ENCODE measurements at regions not wholly inside any gene's neighbourhood (a gene's known extent, or its start where the extent isn't known, plus 50 kb on each side); places are given as distances from the start of the nearest gene placed in this dataset.

DNA sequence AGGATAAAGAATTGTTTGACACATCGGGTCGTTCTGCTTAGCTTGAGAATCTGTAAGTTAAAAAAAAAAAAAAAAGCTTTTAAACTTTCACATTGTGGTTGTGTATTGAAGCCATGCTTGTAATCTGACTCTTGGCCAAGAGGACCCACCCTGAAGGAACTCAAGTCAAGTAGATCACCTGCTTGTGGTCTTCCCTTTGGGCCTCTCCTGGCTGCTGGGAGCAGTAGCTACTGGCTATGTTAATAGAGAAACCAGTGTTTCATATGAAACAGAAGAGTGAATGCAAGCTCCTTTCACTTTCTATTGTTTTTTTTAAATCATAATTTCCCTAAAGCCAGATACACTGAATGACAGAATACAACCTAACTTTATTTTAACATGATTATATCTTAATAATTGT is 402.4 kb upstream of the NDST4 start:
- ATAC-seq (ENCODE audit: poor library complexity) = no peak
- H3K27ac ChIP-seq (ENCODE audit: low read depth in 1 of 2, low read length in 2 of 2) = no peak overlapping the region
- H3K4me1 ChIP-seq (ENCODE audit: insufficient read depth, low read length) = no peaks in the 10 kb centered on the region
- TF ChIP-seq, protein P1, sequence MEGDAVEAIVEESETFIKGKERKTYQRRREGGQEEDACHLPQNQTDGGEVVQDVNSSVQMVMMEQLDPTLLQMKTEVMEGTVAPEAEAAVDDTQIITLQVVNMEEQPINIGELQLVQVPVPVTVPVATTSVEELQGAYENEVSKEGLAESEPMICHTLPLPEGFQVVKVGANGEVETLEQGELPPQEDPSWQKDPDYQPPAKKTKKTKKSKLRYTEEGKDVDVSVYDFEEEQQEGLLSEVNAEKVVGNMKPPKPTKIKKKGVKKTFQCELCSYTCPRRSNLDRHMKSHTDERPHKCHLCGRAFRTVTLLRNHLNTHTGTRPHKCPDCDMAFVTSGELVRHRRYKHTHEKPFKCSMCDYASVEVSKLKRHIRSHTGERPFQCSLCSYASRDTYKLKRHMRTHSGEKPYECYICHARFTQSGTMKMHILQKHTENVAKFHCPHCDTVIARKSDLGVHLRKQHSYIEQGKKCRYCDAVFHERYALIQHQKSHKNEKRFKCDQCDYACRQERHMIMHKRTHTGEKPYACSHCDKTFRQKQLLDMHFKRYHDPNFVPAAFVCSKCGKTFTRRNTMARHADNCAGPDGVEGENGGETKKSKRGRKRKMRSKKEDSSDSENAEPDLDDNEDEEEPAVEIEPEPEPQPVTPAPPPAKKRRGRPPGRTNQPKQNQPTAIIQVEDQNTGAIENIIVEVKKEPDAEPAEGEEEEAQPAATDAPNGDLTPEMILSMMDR (IDR thresholded peaks at IDR 0.05) = no peak
- Mint-ChIP-seq H3K27me3 (no peaks in the 10 kb centered on the region), H3K4me1 (ENCODE audit: low read depth) (no peaks in the 10 kb centered on the region), H3K4me3 (no peak overlapping the region), H3K9me3 (no peaks in the 10 kb centered on the region), H3K27ac (no peak overlapping the region), H3K36me3 (ENCODE audit: low read depth) (no peaks in the 10 kb centered on the region)
- no peak for DNase-seq
- no peaks in the 10 kb centered on the region for H3K27me3 ChIP-seq (ENCODE audit: control insufficient read depth in 1 of 2, insufficient read depth in 2 of 2, low read length in 2 of 2)
- no peak overlapping the region for H3K4me3 ChIP-seq (ENCODE audit: low read length)
- no peaks in the 10 kb centered on the region for H3K36me3 ChIP-seq (ENCODE audit: insufficient read depth, low read length)
- POLR2A ChIA-PET = no interaction called here
- intact Hi-C loops (cut with DNase I, micrococcal nuclease) = no loop called here
- CTCF ChIA-PET = no interaction called here
- H3K9me3 ChIP-seq (ENCODE audit: control insufficient read depth in 1 of 2, insufficient read depth in 1 of 2, low read length in 2 of 2) = no peaks in the 10 kb centered on the region

DNA sequence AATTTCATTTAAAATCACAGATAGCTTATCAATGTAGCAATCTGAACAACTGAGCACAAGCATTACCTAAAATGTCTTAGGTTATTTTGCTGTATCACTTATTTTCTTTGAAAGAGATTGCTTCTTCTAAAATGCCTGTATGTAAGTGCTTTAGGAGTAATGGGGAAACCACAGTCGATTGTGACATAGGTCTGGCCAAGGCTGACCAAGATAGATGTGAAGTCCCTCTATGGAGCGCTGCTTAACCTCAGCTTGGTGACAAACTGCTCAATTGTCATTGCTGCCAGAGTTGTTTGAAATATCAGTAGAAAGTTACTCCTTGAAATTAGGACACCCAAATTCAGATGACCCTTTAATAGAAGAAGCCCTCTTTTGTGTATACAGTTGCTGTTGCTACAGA is 401.9 kb upstream of the NDST4 start:
- no peaks in the 10 kb centered on the region for H3K36me3 ChIP-seq (ENCODE audit: insufficient read depth, low read length)
- ChIA-PET POLR2A (no interaction called here), CTCF (no interaction called here)
- no peaks in the 10 kb centered on the region for H3K27me3 Mint-ChIP-seq
- no peaks in the 10 kb centered on the region for H3K36me3 Mint-ChIP-seq (ENCODE audit: low read depth)
- H3K4me3 Mint-ChIP-seq = no peak overlapping the region
- no peaks in the 10 kb centered on the region for H3K4me1 ChIP-seq (ENCODE audit: insufficient read depth, low read length)
- intact Hi-C loops (cut with DNase I, micrococcal nuclease) = no loop called here
- H3K4me1 Mint-ChIP-seq (ENCODE audit: low read depth) = no peaks in the 10 kb centered on the region
- no peak for ATAC-seq (ENCODE audit: poor library complexity)
- no peak overlapping the region for H3K27ac Mint-ChIP-seq
- H3K4me3 ChIP-seq (ENCODE audit: low read length) = no peak overlapping the region
- H3K27me3 ChIP-seq (ENCODE audit: control insufficient read depth in 1 of 2, insufficient read depth in 2 of 2, low read length in 2 of 2) = no peaks in the 10 kb centered on the region
- no peaks in the 10 kb centered on the region for H3K9me3 Mint-ChIP-seq
- H3K27ac ChIP-seq (ENCODE audit: low read depth in 1 of 2, low read length in 2 of 2) = no peak overlapping the region
- no peak for DNase-seq
- TF ChIP-seq, protein P1 (IDR thresholded peaks at IDR 0.05) = no peak
- H3K9me3 ChIP-seq (ENCODE audit: control insufficient read depth in 1 of 2, insufficient read depth in 1 of 2, low read length in 2 of 2) = no peaks in the 10 kb centered on the region

DNA sequence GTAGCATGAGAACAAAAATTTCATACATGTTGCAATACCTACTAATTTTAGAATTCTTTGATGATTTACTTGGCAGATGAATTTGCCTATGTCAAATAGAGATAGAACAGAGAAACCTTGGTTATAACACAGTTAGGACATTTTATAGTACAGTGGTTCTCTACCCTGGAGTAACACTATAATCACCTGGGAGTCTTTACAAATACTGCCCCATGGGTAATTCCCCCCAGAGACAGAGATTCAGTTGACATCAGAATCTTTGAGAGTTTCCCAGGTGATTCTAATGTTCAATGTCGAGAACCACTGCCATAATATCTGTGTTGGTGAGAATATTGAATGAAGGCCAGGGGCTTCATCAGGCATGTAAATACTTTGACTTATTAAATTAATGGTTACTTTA is 401.3 kb upstream of the NDST4 start:
- CTCF ChIA-PET = no interaction called here
- POLR2A ChIA-PET = no interaction called here
- no peaks in the 10 kb centered on the region for H3K4me1 ChIP-seq (ENCODE audit: insufficient read depth, low read length)
- Mint-ChIP-seq H3K36me3 (ENCODE audit: low read depth) (no peaks in the 10 kb centered on the region), H3K4me3 (no peak overlapping the region), H3K4me1 (ENCODE audit: low read depth) (no peaks in the 10 kb centered on the region), H3K27ac (no peak overlapping the region), H3K9me3 (no peaks in the 10 kb centered on the region), H3K27me3 (no peaks in the 10 kb centered on the region)
- no peaks in the 10 kb centered on the region for H3K9me3 ChIP-seq (ENCODE audit: control insufficient read depth in 1 of 2, insufficient read depth in 1 of 2, low read length in 2 of 2)
- no peak for DNase-seq
- no peak for ATAC-seq (ENCODE audit: poor library complexity)
- no peaks in the 10 kb centered on the region for H3K27me3 ChIP-seq (ENCODE audit: control insufficient read depth in 1 of 2, insufficient read depth in 2 of 2, low read length in 2 of 2)
- intact Hi-C loops (cut with DNase I, micrococcal nuclease) = no loop called here
- no peak overlapping the region for H3K27ac ChIP-seq (ENCODE audit: low read depth in 1 of 2, low read length in 2 of 2)
- no peaks in the 10 kb centered on the region for H3K36me3 ChIP-seq (ENCODE audit: insufficient read depth, low read length)
- TF ChIP-seq, protein P1 (IDR thresholded peaks at IDR 0.05) = no peak
- no peak overlapping the region for H3K4me3 ChIP-seq (ENCODE audit: low read length)
